ENCODE measurements at regions not wholly inside any gene's neighbourhood (a gene's known extent, or its start where the extent isn't known, plus 50 kb on each side); places are given as distances from the start of the nearest gene placed in this dataset.
"Not testable (repeated sequence)": the region's sequence is repeated elsewhere in the genome, so short reads cannot be mapped to it uniquely, and the experiment has no call there.

DNA sequence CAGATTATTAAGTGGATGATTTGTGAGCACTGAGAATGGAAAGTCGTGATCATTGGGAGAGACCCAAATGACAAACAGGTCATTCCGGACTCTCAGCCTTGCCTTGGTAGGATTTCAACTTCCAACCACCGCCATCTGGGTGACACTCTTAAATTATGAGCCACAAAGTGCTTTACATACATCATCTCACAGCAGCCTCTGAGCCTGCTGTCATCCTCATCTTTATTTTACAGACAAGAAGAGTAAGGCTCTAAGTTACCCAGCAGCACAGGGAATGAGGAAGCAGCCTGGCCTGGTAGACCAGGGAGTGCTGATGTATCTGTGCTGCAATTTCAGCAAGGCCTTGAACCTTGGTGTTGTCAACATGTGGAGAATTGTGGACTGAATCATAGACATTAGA is 105.8 kb upstream of the TRIM2 start:
- DNase-seq (ENCODE audit: low read depth in 4 of 4, low spot score in 3 of 4): no peak

DNA sequence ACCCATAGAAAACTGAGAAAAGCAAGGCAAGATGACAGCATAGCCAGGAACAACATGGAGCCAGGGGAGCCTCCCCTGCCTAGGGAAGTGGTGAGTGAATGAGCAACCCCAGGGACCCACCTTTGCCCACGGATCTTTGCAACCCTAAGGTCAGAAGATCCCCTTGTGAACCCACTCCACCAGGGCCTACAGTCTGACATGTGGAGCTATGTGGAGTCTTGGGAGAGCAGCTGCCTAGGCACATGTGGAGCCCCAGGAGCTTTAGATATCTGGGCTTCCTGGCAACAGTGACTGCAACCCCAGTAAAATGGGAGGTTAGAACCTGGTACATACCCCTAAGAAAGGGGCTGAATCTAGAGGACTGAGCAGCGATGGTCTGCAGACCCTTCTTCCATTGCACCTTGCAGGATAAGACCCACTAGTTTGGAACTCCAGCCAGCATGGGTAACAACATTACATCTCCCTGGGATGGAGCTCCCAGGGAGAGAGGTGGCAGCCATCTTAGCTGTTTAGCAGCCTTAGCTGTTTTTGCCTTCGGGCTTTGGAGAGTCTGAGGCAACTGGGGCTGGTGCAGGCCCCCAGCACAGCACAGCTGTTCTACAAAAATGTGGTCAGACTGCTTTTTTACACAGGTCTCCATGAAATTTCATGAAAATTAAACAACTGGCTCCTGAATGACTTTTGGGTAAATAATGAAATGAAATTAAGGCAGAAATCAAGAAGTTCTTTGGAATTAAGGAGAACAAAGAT is 104.7 kb upstream of the TRIM2 start:
- DNase-seq (ENCODE audit: low read depth in 4 of 4, low spot score in 3 of 4): no peak

DNA sequence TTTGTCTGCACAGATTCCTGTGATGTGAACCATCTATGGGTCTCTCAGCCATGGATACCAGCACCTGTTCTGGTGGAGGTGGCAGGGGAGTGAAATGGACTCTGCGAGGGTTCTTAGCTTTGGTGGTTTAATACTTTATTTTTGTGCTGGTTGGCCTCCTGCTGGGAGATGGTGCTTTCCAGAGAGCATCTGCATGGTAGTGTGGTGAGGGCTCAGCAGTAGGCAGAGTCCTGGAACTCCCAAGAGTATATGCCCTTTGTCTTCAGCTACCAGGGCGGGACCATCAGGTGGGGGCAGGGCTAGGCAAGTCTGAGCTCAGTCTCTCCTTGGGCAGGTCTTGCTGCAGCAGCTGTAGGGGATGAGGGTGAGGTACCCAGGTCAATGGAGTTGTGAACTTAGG is 97.5 kb upstream of the TRIM2 start:
- not testable (repeated sequence) for DNase-seq (ENCODE audit: low read depth in 4 of 4, low spot score in 3 of 4)

DNA sequence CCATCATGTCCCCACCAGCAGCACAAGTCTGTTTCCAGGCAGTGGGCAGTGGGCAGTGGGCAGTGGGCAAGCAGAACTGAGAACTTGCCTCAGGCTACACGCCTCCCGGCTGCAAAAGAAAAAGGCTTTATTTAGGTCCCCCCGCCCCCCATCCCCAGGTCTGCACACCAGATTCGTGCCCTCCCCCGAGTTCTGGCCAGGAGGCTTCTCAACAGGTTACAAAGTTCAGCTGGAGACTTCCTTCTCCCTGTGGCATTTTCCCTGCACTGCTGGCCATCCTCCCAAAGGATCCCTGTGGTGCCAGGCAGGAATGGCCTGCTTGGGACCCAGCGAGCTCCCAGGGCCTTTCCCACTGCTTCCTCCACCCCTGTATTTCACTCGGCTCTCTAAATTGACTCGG is 97.0 kb upstream of the TRIM2 start:
- no peak for DNase-seq (ENCODE audit: low read depth in 4 of 4, low spot score in 3 of 4)

DNA sequence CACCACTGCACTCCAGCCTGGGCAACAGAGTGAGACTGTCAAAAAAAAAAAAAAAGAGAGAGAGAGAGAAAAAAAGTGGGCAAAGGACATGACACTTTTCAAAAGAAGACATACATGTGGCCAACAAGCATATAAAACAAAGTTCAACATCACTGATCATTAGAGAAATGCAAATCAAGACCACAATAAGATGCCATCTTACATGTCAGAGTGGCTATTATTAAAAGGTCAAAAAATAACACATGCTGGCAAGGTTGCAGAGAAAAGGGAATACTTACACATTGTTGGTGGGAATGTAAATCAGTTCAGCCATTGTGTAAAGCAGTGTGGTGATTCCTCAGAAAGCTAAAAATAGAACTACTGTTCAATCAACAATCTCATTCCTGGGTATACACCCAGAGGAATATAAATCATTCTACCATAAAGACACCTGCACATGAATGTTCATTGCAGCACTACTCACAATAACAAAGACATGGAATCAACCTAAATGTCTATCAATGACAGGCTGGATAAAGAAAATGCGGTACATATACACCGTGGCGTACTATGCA is 94.9 kb upstream of the TRIM2 start:
- DNase-seq (ENCODE audit: low read depth in 4 of 4, low spot score in 3 of 4): no peak

DNA sequence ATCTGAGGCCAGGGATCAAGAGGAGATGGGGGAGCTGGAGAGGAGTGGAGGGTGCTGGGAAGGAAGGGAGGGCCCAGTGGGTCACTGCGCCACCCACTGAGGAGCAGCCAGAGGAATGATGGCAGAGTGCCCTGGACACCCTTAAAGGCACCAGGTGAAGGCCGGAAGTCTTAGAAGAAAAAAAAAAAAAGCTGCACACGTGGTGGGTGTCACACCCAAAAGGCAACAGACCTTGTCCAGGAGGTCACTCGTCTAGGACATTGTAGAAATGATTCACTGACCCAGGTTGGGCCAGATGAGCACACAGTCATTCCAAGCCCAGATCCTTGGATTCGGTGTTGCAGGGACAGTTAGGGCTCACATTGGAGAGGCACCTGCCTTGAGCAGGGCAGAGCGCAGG is 93.5 kb upstream of the TRIM2 start:
- DNase-seq (ENCODE audit: low read depth in 4 of 4, low spot score in 3 of 4): no peak

DNA sequence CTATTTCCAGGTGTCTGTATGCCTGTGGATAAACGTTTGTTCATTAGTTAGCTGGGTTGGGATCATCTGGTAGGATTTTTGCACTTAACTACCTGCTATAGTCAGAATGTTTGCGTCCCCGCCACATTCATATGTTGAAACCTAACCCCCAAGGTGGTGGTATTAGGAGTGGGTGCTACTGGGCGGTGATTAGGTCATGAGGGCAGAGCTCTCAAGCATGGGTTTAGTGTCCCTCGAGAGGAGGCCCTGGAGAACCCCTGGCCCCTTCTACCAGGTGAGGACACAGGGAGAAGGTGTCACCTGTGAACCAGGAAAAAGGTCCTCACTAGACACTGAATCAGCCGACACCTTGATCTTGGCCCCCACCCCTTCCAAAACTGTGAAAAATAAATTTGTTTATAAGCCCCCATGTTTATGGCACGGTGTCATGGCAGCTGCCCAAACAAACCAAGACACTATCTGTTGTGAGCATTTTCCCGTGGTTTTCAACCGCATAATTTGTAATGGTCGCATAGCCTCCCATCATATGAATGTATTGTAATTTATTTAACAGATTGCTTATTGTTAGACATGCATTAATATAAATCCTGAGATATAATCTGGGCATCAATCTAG is 92.7 kb upstream of the TRIM2 start:
- DNase-seq (ENCODE audit: low read depth in 4 of 4, low spot score in 3 of 4): no peak

DNA sequence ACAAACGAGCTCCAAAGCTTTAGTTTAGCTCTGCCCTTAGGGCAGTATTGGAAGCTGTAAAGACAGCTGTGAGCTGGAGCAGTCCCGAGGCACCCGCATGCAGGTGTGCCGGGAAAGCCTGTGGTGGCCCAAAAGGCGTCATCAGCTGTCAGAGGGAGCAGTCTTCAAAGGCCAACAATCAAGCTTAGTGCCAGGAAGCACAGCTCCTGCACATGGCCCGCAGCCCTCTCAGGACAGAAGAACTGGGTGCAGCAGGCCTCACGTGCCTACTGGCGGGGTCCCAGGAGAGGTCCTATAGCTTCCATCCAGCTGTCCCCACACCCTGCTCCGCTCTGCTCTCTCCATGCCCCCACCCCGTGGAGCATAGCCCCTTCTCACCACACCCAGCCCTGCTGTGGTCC is 92.2 kb upstream of the TRIM2 start:
- no peak for DNase-seq (ENCODE audit: low read depth in 4 of 4, low spot score in 3 of 4)

DNA sequence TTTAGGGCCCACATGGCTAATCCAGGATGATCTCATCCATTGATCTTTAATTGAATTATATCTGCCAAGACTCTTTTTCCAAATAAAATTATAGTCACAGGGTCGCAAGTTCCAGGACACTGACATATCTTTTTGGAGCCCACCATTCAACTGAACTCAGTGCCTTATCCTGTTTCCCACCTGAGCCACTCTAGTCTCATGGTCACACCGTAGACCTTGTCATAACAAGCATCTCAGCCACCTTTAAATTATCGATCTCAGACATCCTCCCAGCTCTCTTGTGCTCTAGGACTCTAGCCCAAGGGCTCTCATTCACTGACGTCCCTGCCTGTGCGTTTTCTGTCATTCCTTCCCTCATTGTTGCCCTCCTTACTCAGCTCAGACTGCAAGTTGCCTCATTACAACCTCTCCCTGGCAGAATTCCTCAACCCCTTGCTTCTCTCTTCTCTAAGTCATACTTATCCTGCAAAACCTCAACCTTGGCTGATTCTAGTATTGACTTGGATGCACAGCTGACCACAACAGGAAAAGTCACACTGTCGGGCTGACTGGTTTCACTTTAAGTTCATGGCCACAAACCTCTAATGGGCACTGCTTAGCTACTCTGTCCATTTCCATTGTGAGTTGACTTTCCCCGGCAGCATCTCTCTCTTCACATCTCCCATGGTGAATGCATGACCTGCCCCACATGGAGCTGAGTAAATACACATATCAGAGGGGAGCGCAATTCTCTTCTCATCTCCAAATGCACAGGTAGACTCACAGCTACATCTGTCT is 91.0 kb upstream of the TRIM2 start:
- DNase-seq (ENCODE audit: low read depth in 4 of 4, low spot score in 3 of 4): no peak

DNA sequence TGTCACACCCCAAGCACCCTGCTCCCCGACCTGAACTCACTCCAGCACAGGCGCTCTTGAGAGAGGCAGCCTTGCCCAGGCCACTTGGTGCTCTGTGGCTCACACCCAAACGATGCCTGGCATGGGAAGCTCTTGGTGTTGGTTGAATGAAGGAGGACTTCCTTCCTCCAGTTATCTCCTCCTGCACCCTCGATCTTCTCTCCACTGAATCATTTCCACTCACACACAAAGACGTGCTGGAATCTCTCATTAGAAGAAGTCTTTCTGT is 90.5 kb upstream of the TRIM2 start:
- no peak for DNase-seq (ENCODE audit: low read depth in 4 of 4, low spot score in 3 of 4)

DNA sequence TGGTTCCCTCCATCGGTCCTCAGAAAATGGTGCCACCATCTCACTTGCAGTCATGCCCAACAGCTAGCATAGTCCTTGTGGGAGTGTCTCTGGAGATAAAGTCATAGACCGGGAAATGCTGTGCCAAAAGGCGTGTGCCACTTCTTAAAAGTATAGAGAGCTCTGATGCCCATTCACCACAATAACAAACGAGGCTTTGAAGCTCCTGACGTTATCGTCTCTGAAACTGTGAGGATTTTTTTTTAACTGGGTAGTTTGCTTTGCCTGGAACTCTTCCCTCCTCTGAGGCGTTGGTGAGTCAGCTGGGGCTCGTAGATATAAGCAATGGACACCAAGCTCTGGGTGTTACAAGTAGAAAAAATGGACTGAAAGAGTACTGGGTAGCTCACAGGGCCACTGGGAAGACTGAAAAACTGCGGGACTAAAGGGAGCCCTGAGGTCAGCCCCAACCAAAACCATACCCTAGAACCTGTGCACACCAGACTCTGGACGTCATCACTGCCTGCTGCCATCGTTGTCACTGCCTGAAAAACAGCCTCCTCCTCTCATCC is 89.4 kb upstream of the TRIM2 start:
- no peak for DNase-seq (ENCODE audit: low read depth in 4 of 4, low spot score in 3 of 4)

DNA sequence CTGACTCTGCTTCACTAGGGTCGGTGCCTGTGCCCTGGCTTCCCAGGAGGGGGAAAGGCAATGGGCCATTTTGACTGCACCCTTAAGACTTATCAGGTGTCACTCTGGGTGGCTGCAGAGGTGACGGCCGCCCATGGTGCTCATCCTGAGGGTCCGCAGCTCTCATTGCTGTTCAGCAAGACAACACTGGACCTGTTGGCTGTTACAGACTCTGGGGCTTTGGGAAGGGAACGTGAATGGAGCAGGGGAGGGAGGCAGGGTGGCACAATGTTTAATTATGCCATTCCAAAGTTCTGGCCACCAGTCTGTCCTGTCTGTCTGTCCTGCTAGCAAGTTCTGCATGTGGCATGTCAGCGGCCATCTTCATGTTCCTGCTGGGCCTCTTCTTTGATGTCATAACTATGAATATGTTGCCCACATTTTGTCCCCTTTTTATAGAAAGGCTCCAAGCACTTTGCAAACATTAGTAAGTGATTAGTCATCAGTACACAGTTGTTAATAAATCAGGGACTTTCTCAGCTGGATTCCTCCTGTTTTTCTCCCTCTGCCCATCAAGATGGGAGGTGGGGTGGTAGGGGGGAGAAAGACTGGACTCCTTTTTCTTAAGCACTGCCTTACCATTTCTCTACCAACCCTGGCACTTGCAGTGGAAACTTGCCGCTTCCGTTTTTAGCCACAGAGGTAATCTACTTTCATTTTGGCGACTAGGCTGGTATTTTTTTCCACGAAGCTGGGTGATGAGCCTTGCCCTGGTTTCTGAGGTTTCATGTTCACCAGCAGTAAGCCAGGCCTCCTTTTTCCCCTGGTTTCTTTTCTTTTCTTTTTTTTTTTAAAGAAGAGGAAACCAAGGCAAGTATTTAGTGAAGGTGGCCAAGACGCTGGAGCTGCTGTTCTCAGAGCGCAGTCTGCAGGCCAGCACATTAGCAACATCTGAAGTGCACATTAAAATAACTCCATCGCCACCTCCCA is 88.6 kb upstream of the TRIM2 start:
- no peak for DNase-seq (ENCODE audit: low read depth in 4 of 4, low spot score in 3 of 4)

DNA sequence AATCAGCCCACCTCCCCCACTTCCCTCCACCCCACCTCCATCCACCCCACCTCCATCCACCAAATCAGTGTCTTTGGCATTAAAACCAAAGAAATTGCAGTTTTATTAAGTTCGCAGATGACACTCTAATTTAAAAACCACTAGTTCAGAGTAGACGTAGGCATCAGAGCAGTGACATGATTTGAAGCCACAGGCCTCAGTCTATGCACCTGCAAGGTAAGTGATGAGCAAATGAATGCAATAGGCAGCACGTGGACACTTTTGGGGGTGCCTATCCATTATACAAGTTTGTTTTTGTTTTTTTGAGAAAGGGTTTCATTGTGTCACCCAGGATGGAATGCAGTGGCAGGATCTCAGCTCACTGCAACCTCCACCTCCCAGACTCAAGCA is 88.0 kb upstream of the TRIM2 start:
- no peak for DNase-seq (ENCODE audit: low read depth in 4 of 4, low spot score in 3 of 4)

DNA sequence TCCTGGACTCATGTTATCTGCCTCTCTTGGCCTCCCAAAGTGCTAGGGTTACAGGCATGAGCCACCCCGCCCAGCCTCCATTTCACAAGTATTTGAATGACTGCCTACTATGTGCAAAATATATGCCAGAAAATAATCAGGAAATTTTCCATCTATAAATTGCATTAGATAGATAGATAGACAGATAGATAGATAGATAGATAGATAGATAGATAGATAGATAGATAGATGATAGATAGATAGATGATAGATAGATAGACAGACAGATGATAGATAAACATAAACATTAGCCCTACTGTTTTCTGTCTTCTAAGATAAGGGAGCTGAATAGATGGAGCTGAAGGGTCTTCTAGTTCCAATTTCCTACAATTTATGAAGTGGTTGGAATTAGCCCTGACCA is 87.4 kb upstream of the TRIM2 start:
- no peak for DNase-seq (ENCODE audit: low read depth in 4 of 4, low spot score in 3 of 4)

DNA sequence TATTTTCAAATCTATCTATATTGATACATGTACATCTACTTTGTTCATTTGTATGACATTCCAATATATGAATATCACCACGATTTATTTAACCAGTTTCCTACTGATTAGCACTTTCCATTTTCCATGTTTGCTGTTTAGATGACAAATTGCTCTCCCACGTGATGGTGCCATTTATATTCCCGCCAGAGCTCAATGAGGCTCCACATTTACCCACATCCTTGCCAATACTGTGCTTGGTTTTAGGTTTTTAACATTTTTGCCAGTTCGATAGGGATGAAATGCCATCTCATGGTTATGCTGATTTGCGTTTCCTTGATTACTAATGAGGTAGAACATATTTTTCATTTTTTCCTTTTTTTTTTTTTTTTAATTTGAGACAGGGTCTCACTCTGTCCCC is 86.7 kb upstream of the TRIM2 start:
- no peak for DNase-seq (ENCODE audit: low read depth in 4 of 4, low spot score in 3 of 4)

DNA sequence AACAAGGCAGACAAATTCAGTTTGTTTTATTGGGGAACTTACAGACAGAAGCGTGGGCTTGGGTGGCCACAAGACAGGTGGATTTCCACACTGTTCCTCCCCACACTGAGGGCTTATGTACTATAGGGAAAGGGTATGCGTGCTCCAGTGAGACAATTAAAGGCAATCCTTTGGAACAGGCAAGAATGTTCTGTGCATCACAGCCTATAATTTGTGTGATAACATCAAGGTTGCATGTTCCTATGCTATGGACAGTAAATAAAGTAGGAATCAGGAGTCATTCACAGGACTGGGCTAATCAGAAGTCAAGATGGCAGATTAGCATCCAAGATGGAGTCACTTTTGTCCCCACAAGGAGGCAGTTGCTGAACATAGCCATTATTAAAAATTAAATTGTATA is 84.6 kb upstream of the TRIM2 start:
- DNase-seq (ENCODE audit: low read depth in 4 of 4, low spot score in 3 of 4): no peak

DNA sequence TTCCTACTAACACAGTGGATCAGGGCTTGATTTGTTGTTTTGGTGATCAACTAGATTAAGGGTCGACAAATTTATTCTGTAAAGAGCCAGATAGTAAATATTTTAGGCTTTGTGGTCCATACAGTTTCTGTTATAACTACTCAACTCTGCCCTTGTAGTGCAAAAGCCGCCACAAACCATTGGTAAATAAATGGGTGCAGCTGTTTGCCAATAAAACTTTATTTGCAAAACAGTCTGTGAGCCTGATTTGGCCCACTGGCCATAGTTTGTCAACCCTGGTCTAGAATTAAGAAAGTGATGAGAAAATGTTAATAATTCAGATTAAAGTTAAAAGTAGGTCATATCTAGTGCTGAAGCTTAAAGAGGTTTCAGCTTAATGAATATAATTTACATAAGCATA is 84.0 kb upstream of the TRIM2 start:
- no peak for DNase-seq (ENCODE audit: low read depth in 4 of 4, low spot score in 3 of 4)

DNA sequence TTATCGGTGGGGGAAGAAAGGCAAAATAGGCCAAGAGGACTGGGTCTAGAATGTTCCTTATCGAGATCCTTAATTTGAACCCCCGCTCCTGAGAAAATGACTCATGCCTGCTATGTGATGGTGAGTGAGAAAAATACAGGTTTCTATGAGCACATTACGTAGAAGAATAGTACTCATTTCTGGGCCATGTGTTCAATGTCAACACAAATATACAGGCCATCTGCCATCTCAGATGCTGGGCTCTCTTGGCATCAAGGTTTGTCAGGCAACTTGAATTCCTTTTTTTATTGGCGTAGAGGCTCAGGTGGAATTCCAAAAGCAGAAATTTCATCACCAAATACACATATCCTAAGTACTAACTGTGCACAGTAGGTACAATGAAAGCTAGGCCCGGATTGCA is 81.4 kb upstream of the TRIM2 start:
- DNase-seq (ENCODE audit: low read depth in 4 of 4, low spot score in 3 of 4): no peak

DNA sequence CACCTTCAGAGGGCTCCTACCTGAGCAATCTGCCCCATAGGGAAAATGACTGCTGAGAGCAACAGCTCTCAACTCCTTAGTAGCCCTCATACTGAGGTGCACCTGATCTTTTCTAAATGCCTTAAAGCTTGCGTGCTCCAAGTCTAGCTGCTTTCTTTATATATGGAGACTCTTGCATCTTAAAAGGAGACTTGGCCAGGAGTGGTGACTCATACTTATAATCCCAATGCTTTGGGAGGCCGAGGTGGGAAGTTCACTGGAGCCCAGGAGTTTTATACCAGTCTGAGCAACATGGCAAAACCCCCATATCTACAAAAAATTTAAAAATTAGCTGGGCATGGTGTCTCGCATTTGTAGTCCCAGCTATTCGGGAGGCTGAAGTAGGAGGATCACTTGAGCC is 78.1 kb upstream of the TRIM2 start:
- no peak for DNase-seq (ENCODE audit: low read depth in 4 of 4, low spot score in 3 of 4)

DNA sequence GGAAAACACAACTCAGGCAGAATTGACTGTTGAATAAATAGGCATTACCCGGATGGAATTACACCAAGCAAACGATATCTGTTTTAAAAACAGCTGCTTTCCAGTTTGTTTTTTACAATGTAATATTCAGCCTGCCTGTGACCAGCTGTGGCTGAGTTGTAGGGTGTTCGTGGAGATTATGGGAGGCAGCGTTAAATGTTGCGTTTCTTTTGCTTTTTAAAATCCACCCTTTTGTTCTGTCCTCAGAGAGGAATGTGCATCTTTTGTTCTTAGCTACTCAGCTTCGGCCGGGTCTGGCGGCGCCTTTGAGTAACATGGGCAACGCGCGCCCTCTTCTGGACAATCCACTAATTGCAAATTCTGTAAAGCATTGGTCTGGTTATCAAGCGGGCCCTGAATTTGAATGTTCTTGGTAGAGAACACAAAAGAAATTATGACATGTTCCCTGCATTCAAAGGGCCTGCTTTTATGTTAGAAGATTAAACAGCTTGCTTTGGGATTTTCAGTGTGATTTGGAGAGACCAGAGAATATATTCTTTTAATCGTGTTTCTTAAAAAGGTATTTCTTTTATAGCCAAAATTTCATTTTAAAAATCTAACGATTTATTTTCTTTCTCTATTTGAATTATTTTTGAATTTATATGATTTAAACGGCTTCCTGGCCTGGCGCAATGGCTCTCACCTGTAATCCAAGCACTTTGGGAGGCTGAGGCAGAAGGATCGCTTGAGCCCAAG is 76.3 kb upstream of the TRIM2 start:
- DNase-seq (ENCODE audit: low read depth in 4 of 4, low spot score in 3 of 4): peak; percentile 75 to 84 (median 78)
